Esophagus muscularis mucosa (tissue), 4 donors: ENCODE measurements at regions not wholly inside any gene's neighbourhood (a gene's known extent, or its start where the extent isn't known, plus 50 kb on each side); places are given as distances from the start of the nearest gene placed in this dataset.
"Not testable (repeated sequence)": the region's sequence is repeated elsewhere in the genome, so short reads cannot be mapped to it uniquely, and the experiment has no call there.

Experiments used
- DNase-seq: peaks from one replicate; pipeline ENCODE4 v3.0.0-alpha.2; 2017; ENCODE audit errors: extremely low spot score
- H3K27ac ChIP-seq, 4 donors: fragments of 200-600 bp; sonication (generic); replicated peaks in 1 of 4; 1 replicate in 3 of 4; 2 replicates in 1 of 4; pipeline ENCODE4 v1.5.1; 2016 to 2019; ENCODE audit warnings: mild to moderate bottlenecking in 1 of 4
- H3K27me3 ChIP-seq, 4 donors: fragments of 200-600 bp; sonication (generic); one replicate each; pipeline versions ENCODE4 v1.5.1 to v1.6.0; 2016 to 2019
- H3K36me3 ChIP-seq, 4 donors: fragments of 200-600 bp; sonication (generic); one replicate each; pipeline ENCODE4 v1.5.1; 2016 to 2019
- H3K4me1 ChIP-seq, 4 donors: fragments of 200-600 bp; sonication (generic); one replicate each; pipeline ENCODE4 v1.5.1; 2016 to 2019
- H3K4me3 ChIP-seq, 4 donors: fragments of 200-600 bp; sonication (generic); 1 replicate in 2 of 4; 2 replicates in 2 of 4; pipeline ENCODE4 v1.5.1; 2016 to 2019; ENCODE audit warnings: mild to moderate bottlenecking in 4 of 4, moderate library complexity in 1 of 4
- H3K9me3 ChIP-seq, 4 donors: fragments of 200-600 bp; sonication (generic); 1 replicate in 3 of 4; 2 replicates in 1 of 4; pipeline ENCODE4 v1.5.1; 2016 to 2019
- EP300 ChIP-seq: sonication (generic); formaldehyde crosslinking; IDR thresholded peaks from one replicate; pipeline ENCODE4 v1.6.1; 2017; ENCODE audit warnings: antibody characterized with exemption
- POLR2A ChIP-seq: fragments of 450-650 bp; IDR thresholded peaks from one replicate; pipeline ENCODE4 v1.6.1; 2017; ENCODE audit warnings: antibody characterized with exemption, moderate library complexity, mild to moderate bottlenecking, low read depth
- POLR2AphosphoS5 ChIP-seq, 2 donors: sonication (generic); formaldehyde crosslinking; IDR thresholded peaks; one replicate each; pipeline ENCODE4 v1.6.1; 2017; ENCODE audit warnings: antibody characterized with exemption in 2 of 2
- WGBS: methylation state at CpG from one replicate; pipeline ENCODE4 v1.1.5; 2018; 5-methylcytosine and 5-hydroxymethylcytosine counted together
- intact Hi-C: fragments of 100-400 bp; cut with DNase I; formaldehyde crosslinking; loops from one replicate; pipeline ENCODE4 v1.15.1; 2023
- TF ChIP-seq, protein P1 (sequence below), 3 experiments: fragments of 200-600 bp in 2 of 3; fragments of 450-650 bp in 1 of 3; sonication (generic) in 2 of 3; IDR thresholded peaks; one replicate each; pipeline ENCODE4 v1.5.1; 2017 to 2019; ENCODE audit warnings: antibody characterized with exemption in 3 of 3, mild to moderate bottlenecking in 2 of 3, moderate library complexity in 1 of 3

DNA sequence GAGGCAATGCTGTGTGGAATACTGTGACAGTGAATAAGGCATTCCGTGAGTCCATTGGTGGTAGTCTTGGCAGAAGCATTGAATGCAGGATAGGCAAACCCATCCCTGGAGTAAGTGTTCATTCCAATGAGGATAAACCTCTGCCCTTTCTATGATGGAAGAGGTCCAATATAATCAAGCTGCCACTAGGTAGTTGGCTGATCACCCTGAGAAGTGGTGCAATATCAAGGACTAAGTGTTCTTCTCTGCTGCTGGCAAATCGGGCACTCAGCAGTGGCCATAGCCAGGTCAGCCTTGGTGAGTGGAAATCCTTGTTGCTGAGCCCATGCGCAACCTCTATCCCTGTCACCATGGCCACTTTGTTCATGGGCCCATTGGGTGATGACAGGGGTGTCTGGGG lies 70.1 kb downstream of the FBXO4 start:
- no peaks in the 10 kb centered on the region for H3K4me1 ChIP-seq
- TF ChIP-seq, protein P1, sequence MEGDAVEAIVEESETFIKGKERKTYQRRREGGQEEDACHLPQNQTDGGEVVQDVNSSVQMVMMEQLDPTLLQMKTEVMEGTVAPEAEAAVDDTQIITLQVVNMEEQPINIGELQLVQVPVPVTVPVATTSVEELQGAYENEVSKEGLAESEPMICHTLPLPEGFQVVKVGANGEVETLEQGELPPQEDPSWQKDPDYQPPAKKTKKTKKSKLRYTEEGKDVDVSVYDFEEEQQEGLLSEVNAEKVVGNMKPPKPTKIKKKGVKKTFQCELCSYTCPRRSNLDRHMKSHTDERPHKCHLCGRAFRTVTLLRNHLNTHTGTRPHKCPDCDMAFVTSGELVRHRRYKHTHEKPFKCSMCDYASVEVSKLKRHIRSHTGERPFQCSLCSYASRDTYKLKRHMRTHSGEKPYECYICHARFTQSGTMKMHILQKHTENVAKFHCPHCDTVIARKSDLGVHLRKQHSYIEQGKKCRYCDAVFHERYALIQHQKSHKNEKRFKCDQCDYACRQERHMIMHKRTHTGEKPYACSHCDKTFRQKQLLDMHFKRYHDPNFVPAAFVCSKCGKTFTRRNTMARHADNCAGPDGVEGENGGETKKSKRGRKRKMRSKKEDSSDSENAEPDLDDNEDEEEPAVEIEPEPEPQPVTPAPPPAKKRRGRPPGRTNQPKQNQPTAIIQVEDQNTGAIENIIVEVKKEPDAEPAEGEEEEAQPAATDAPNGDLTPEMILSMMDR (IDR thresholded peaks at IDR 0.05): no peak
- TF ChIP-seq POLR2AphosphoS5 (IDR thresholded peaks at IDR 0.05): no peak
- no peak for TF ChIP-seq EP300
- TF ChIP-seq POLR2A: no peak
- DNase-seq: no peak
- intact Hi-C loops: no loop called here
- no peak overlapping the region for H3K4me3 ChIP-seq
- H3K9me3 ChIP-seq: peaks cover 0 to 15% (median 13%) of the 10 kb centered on the region in 4 donors
- H3K36me3 ChIP-seq: no peaks in the 10 kb centered on the region
- H3K27ac ChIP-seq: no peak overlapping the region
- no peaks in the 10 kb centered on the region for H3K27me3 ChIP-seq
- 92% methylated on average over 3 of the region's 3 CpGs for whole genome bisulfite sequencing

DNA sequence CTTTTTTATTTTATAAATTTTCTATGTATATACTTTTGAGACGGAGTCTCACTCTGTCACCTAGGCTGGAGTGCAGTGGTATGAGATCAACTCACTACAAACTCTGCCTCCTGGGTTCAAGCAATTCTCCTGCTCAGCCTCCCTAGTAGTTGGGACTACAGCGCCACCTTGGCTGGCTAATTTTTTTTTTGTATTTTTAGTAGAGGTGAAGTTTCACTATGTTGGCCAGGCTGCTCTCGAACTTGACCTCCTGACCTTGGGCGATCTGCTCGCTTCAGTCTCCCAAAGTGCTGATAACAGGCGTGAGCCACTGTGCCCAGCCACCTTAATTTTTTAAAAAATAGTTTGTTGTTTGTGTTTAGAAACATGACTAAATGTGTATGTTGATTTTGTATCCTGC lies 76.6 kb downstream of the FBXO4 start:
- Histone ChIP-seq H3K36me3 (no peaks in the 10 kb centered on the region), H3K9me3 (peaks cover 0 to 15% (median 13%) of the 10 kb centered on the region in 4 donors), H3K4me3 (no peak overlapping the region), H3K4me1 (no peaks in the 10 kb centered on the region), H3K27me3 (no peaks in the 10 kb centered on the region), H3K27ac (no peak overlapping the region)
- TF ChIP-seq, protein P1 (IDR thresholded peaks at IDR 0.05): no peak
- no peak for TF ChIP-seq POLR2A
- no peak for TF ChIP-seq EP300
- WGBS: 88% methylated on average over 6 of the region's 6 CpGs
- no peak for DNase-seq
- intact Hi-C loops: no loop called here

- intact Hi-C loops, H3K4me1 ChIP-seq, H3K27ac ChIP-seq, DNase-seq, H3K27me3 ChIP-seq, H3K4me3 ChIP-seq, H3K9me3 ChIP-seq, H3K36me3 ChIP-seq: not testable (repeated sequence)
- WGBS: 92% methylated on average over 4 of the region's 4 CpGs
Observed at GRCh38 chr5:42003852-42004251, 78.8 kb downstream of the FBXO4 start.

DNA sequence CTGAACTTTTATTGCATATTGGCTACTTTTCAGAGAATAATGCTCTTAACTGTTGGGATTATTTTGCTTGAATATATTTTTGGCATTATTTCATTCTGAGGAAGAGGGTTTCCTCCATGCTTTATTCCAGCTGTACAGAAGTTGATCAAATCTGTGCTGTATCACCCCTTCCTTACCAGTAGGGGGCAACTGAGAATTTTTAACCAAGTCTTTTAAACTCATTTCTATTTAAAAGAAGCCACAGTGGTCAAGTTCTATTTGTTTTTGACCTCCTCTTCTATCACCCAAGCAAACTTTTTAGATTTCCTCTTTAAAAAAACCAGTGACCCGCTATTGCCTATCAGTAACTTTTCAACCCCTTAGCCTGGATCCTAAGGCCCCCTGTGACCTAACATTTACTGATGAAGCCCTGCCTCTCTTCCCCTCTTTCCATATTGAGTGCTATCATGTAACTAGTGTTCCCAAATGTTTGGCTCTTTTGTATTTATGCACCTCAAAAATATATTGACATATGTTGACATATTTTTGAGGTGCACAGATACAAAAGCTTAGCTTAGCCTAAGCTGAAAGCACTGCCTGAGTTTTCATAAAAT lies 80.6 kb downstream of the FBXO4 start:
- DNase-seq: no peak
- no peak for TF ChIP-seq POLR2AphosphoS5 (IDR thresholded peaks at IDR 0.05)
- TF ChIP-seq, protein P1 (IDR thresholded peaks at IDR 0.05): peak; percentile 44 to 62 (median 56)
- TF ChIP-seq POLR2A: no peak
- H3K27me3 ChIP-seq: no peaks in the 10 kb centered on the region
- H3K27ac ChIP-seq: no peak overlapping the region
- intact Hi-C loops: loop anchor here (5.0 kb wide), 1 partner anchor 762 kb away; no protein-coding TSS in a partner anchor
- H3K9me3 ChIP-seq: no peaks in the 10 kb centered on the region
- no peaks in the 10 kb centered on the region for H3K4me1 ChIP-seq
- whole genome bisulfite sequencing: 13% methylated on average over 1 of the region's 1 CpG
- no peaks in the 10 kb centered on the region for H3K36me3 ChIP-seq
- H3K4me3 ChIP-seq: no peak overlapping the region

DNA sequence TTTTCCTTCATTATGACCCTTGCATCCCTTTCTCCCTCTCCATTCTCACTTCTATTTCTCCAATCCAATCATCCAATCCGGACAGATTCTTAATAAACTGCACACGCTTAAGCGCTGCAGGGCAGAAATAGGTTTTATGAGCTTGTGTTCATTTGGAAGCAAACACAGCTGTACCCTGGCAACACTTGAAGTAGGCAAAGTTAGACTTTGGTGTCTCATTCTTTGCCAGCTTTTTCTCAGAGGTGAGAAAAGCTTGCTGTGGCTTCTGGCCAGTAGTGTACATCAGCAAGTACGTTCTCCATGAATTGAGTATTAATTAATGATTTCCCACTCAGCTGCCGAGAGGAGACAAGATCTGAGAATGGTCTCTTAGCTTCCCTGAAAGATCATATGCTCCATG lies 88.5 kb downstream of the FBXO4 start:
- Histone ChIP-seq H3K27ac (no peak overlapping the region), H3K27me3 (no peaks in the 10 kb centered on the region), H3K9me3 (no peaks in the 10 kb centered on the region), H3K4me1 (no peaks in the 10 kb centered on the region), H3K4me3 (no peak overlapping the region), H3K36me3 (no peaks in the 10 kb centered on the region)
- TF ChIP-seq, protein P1 (IDR thresholded peaks at IDR 0.05): no peak
- TF ChIP-seq POLR2AphosphoS5 (IDR thresholded peaks at IDR 0.05) (no peak), EP300 (no peak), POLR2A (no peak)
- DNase-seq: no peak
- WGBS: 67% methylated on average over 5 of the region's 5 CpGs
- intact Hi-C loops: no loop called here
